ENCODE measurements at regions not wholly inside any gene's neighbourhood (a gene's known extent, or its start where the extent isn't known, plus 50 kb on each side); places are given as distances from the start of the nearest gene placed in this dataset.
"Not testable (repeated sequence)": the region's sequence is repeated elsewhere in the genome, so short reads cannot be mapped to it uniquely, and the experiment has no call there.

DNA sequence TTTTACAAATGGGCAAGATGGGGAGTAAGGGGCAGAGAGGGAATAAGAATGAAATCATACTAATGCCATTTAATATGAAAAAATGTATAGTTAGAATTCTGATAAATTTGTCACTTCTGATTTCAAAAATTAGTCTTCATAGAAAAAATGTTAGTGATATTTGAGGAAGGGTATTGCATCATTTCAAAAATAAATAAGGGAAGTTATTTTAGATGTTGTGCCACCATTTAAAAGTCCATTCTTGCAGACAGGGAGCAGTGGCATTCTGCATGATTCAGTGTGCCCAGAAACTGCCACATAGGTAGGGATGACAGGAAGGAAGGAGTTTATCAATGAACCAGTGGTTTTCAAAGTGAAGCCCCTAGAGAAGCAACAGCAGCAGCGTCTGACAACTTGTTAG lies 674.6 kb downstream of the EPM2A start:
- no peak for DNase-seq (ENCODE audit: low read depth in 2 of 2)

DNA sequence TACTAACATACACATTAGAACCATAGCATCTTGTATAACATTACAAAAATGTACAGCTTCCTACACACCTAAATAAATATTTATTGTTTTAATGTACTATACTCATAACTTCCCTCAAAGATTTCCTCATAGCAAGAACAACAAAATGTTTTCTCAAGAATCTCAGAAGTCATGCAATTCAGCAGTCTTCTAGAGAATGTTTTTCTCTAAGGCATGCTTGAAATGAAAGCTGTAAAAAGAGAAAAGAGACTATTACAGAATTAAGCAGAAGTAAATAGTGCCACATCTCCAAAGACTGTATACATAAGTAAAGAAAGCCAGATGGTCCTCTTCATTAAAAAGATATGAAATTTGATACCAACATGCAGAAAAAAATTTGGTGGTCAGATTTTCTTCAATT lies 672.2 kb downstream of the EPM2A start:
- DNase-seq (ENCODE audit: low read depth in 2 of 2), result no peak

DNA sequence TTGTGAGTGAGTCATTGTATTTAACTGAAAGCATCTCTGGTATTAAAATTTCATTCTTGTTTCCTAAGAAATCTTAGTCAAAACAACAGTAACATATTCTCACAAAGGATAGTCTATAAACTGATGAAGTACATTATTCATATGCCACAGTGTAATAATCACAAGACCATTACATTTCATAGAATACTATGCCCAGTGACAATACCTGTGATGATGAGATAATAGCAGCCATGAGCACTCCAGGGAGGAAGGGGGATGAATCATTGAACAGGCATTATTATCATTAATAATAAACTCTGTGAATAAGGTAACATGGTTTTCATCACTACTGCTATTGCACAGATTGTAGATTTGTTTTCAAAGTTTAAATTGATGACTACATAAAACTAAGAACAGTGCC lies 667.9 kb downstream of the EPM2A start:
- no peak for DNase-seq (ENCODE audit: low read depth in 2 of 2)

- DNase-seq (ENCODE audit: low read depth in 2 of 2), result no peak
Observed at GRCh38 chr6:145068577-145068976, 666.7 kb downstream of the EPM2A start.

DNA sequence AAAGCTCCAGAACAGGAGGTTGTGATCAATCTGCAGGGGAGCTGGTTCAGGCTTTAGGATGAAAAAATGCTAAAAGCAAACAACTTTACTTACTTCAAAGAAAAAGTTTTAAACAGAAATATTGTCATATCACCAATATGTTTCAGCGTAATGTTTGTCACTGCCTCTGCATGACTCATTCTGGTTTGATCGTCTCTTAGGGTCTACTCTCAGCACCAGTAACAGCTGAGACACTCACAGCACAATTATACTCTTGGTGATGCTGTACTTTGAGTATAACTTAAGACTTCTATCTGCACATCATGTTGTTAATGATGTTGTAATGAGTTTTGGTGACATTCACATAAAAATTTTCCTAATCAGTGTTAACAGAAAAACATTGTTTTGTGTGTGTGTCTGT lies 665.4 kb downstream of the EPM2A start:
- DNase-seq (ENCODE audit: low read depth in 2 of 2), result no peak

GRCh38 chr6:145070791-145071190 lies 664.5 kb downstream of the EPM2A start:
- no peak for DNase-seq (ENCODE audit: low read depth in 2 of 2)

- no peak for DNase-seq (ENCODE audit: low read depth in 2 of 2)
Observed at GRCh38 chr6:145071836-145072235, 663.5 kb downstream of the EPM2A start.

DNA sequence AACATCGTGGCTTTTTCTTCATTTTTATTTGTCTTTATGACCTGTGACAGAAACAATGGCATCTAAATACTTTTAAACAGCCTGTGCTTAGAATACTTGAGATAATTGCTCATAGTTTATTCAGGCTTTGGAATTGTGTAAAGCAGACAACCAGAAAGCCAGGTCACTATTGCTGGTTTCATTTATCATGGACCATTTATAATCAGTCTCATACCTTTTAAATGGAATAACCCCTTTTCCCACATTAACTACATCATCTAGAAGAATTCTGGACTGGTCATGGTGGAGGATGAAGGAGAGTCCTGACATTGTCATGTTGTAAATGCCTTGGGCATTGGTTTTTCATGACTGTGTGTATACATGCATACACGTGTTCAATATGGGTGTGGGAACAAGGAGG lies 661.5 kb downstream of the EPM2A start:
- no peak for DNase-seq (ENCODE audit: low read depth in 2 of 2)

GRCh38 chr6:145074805-145075204 lies 660.5 kb downstream of the EPM2A start:
- DNase-seq (ENCODE audit: low read depth in 2 of 2), result no peak

- no peak for DNase-seq (ENCODE audit: low read depth in 2 of 2)
Observed at GRCh38 chr6:145075425-145075824, 659.9 kb downstream of the EPM2A start.

GRCh38 chr6:145076115-145076841 lies 659.0 kb downstream of the EPM2A start:
- DNase-seq (ENCODE audit: low read depth in 2 of 2), result no peak

DNA sequence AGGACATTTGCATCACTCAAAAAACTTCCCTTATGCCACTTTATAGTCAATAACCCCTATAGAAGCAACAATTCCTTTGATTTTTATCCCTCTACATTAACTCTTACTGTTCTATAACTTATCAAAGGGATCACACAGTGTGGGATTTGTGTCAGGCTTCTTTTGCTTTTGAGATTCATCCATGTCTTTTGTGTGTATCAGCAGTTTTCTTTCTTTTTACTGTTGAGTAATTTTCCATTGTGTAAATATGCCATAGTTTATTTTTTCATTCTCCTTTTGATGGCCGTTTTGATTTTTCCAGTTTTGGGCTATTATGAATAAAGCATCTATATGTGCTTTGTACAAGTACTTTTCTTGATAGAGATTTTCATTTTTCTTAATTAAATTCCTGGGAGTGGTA lies 657.9 kb downstream of the EPM2A start:
- DNase-seq (ENCODE audit: low read depth in 2 of 2), result no peak

GRCh38 chr6:145080651-145081050 lies 654.7 kb downstream of the EPM2A start:
- DNase-seq (ENCODE audit: low read depth in 2 of 2), result no peak

- no peak for DNase-seq (ENCODE audit: low read depth in 2 of 2)
Observed at GRCh38 chr6:145081677-145082076, 653.6 kb downstream of the EPM2A start.

DNA sequence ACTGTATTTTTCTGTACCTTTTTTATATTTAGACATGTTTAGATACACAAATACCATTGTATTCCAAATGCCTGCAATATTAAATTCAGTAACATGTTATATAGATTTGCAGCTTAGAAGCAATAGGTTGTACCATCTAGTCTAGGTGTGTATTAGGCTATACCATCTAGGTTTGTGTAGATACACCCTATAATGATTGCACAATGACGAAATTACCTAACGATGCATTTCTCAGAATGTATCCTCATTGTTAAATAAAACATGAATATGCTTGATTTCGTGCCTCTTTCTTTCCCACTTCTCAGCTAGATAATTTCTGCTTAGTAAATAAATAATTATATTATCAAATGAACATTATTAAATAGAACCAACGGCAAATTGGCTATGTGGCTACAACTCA lies 653.0 kb downstream of the EPM2A start:
- DNase-seq (ENCODE audit: low read depth in 2 of 2), result no peak

GRCh38 chr6:145086197-145086596 lies 649.1 kb downstream of the EPM2A start:
- no peak for DNase-seq (ENCODE audit: low read depth in 2 of 2)

GRCh38 chr6:145087034-145087433 lies 648.3 kb downstream of the EPM2A start:
- no peak for DNase-seq (ENCODE audit: low read depth in 2 of 2)

GRCh38 chr6:145090801-145091585 lies 644.3 kb downstream of the EPM2A start:
- no peak for DNase-seq (ENCODE audit: low read depth in 2 of 2)

DNA sequence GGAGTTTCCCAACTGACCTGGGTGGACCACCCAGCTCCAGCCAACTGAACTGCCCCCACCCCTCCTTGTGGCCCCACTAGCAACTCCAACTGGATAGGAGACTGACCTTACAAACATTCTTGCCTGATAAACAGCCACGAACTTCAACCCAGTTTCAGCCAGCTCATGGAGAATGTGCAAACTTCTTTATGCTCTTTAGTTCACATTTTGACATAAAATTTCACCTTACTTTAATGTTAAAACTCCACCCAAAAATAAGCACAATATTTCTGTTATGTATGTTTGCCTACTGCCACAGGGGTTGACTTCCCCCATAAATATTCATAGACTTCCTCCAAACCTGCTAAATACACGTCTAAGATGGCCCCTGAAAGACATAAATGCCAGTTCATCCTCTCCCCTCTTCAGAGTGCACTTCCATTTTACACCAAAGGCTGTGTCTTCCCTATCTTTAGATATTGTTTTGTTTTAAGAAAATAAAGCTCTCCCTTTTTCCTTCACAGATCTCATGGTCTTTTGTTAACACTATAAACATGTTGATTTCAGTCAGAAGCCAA lies 643.7 kb downstream of the EPM2A start:
- no peak for DNase-seq (ENCODE audit: low read depth in 2 of 2)

DNA sequence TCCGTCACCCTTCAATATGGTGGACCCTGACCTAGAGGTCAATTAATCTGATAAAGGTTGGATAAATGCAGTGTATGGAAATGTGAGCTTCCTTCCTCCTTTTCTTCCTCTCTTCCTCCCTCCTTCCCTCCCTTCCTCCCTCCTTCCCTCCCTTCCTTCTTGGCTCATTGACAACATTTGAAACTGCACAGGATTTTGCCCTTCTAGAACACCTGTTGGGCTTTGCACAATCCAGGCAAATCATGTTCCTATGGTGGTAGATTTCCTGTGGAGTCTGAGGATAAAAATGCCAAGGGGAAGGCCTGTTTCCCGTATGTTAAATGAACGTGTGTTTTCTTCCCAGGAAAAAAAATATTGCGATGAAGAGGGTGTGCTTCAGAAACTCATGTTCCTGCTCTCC lies 642.8 kb downstream of the EPM2A start:
- no peak for DNase-seq (ENCODE audit: low read depth in 2 of 2)

GRCh38 chr6:145093226-145093625 lies 642.1 kb downstream of the EPM2A start:
- DNase-seq (ENCODE audit: low read depth in 2 of 2), result no peak

DNA sequence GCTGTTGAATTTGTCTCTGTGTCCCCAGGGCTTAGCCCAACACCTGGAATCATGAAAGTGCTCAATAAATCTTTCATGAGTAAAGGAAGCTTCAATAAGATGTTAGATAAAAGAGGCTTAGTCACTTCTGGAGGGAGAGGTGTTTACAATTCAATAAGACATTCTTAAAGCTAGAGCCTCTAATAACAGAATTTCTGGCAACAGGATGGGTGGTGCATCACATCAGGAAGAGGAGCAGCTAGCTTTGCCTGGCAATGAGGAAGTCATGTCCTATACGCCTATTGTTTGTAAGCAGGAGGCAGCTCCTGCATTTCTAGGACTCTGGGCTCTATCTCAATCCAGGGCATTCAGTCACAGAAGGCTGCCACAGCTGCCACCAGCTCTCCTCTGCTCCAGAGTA lies 638.5 kb downstream of the EPM2A start:
- no peak for DNase-seq (ENCODE audit: low read depth in 2 of 2)

GRCh38 chr6:145098127-145098526 lies 637.2 kb downstream of the EPM2A start:
- DNase-seq (ENCODE audit: low read depth in 2 of 2), result not testable (repeated sequence)
